ENCODE measurements at regions not wholly inside any gene's neighbourhood (a gene's known extent, or its start where the extent isn't known, plus 50 kb on each side); places are given as distances from the start of the nearest gene placed in this dataset.

GRCh38 chr10:8670461-8670860 is 616.0 kb downstream of the GATA3 start:
- TF ChIP-seq CTCF (IDR thresholded peaks at IDR 0.05 in 2 of 3, conservative IDR thresholded peaks at IDR 0.05 in 1 of 3; ENCODE audit: control insufficient read depth in 2 of 3, extremely low read depth in 1 of 3, insufficient read depth in 1 of 3, low read depth in 3 of 3, low read length in 3 of 3) = no peak
- no peak for TF ChIP-seq POLR2AphosphoS5 (IDR thresholded peaks at IDR 0.05; ENCODE audit: low read length)
- no peak for TF ChIP-seq IRF3 (IDR thresholded peaks at IDR 0.05)
- TF ChIP-seq PBX3 (IDR thresholded peaks at IDR 0.05; ENCODE audit: insufficient replicate concordance, low read depth, low read length) = no peak
- no peak for TF ChIP-seq ZBTB33 (IDR thresholded peaks at IDR 0.05)
- no peak for TF ChIP-seq SKIL (IDR thresholded peaks at IDR 0.05; ENCODE audit: low read depth, poor library complexity, severe bottlenecking)
- no peak for TF ChIP-seq YBX1 (IDR thresholded peaks at IDR 0.05)
- TF ChIP-seq CHD2 (IDR thresholded peaks at IDR 0.05; ENCODE audit: borderline replicate concordance, low read depth, low read length) = no peak
- TF ChIP-seq YY1 (IDR thresholded peaks at IDR 0.05; ENCODE audit: low read depth, low read length) = no peak
